HEK293 (cell line): ENCODE measurements at regions not wholly inside any gene's neighbourhood (a gene's known extent, or its start where the extent isn't known, plus 50 kb on each side); places are given as distances from the start of the nearest gene placed in this dataset.

Experiments
- CTCF ChIA-PET: fragments of 350-600 bp; formaldehyde crosslinking; extraction: SDS; loops from one replicate; lab custom pipeline; 2021; ENCODE audit warnings: antibody characterized with exemption; lab: Yijun Ruan, JAX
- POLR2A ChIA-PET: fragments of 300-600 bp; formaldehyde crosslinking; extraction: SDS; loops from one replicate; lab custom pipeline; 2020; ENCODE audit warnings: antibody characterized with exemption, inconsistent platforms; lab: Yijun Ruan, JAX
- H3K27ac ChIP-seq: fragments of 200-500 bp; sonication (Bioruptor generic); 2 replicates; pipeline ENCODE4 v1.5.1; 2014; ENCODE audit warnings: low read depth, low read length, control low read depth, inconsistent platforms; ENCODE audit errors: extremely low read depth
- H3K36me3 ChIP-seq, 2 experiments: fragments of 200-500 bp in 1 of 2; sonication (Bioruptor generic) in 1 of 2; 1 replicate in 1 of 2; 2 replicates in 1 of 2; pipeline ENCODE4 v1.5.1; 2014 to 2017; ENCODE audit warnings: inconsistent platforms in 2 of 2, low read length in 2 of 2; ENCODE audit not compliant: control insufficient read depth in 2 of 2, insufficient read depth in 1 of 2
- H3K4me1 ChIP-seq: fragments of 200-500 bp; sonication (Bioruptor generic); 2 replicates; pipeline ENCODE4 v1.5.1; 2014; ENCODE audit warnings: mild to moderate bottlenecking, low read length, inconsistent platforms; ENCODE audit not compliant: control insufficient read depth, insufficient read depth
- H3K4me3 ChIP-seq: 2 replicates; pipeline ENCODE4 v1.5.1; 2011; ENCODE audit warnings: low read depth, mild to moderate bottlenecking, control low read depth, low read length, moderate library complexity
- H3K9me3 ChIP-seq: fragments of 200-500 bp; sonication (Bioruptor generic); 2 replicates; pipeline ENCODE4 v1.5.1; 2014; ENCODE audit warnings: low read depth, low read length, inconsistent platforms; ENCODE audit not compliant: control insufficient read depth, insufficient read depth
- HOXC10 ChIP-seq: sonication (generic); formaldehyde crosslinking; IDR thresholded peaks from 2 replicates; pipeline ENCODE4 v1.8.1; 2023; ENCODE audit warnings: mild to moderate bottlenecking, missing genetic modification reagents
- MZF1 ChIP-seq: fragments of 450-650 bp; formaldehyde crosslinking; IDR thresholded peaks from 2 replicates; pipeline ENCODE4 v1.5.1; 2017; ENCODE audit warnings: missing biosample characterization, missing genetic modification characterization, borderline replicate concordance
- PBX3 ChIP-seq: sonication (generic); formaldehyde crosslinking; IDR thresholded peaks from 2 replicates; pipeline ENCODE4 v1.8.1; 2022; ENCODE audit warnings: mild to moderate bottlenecking, moderate library complexity, missing genetic modification reagents
- PRDM1 ChIP-seq: fragments of 450-650 bp; formaldehyde crosslinking; IDR thresholded peaks from 2 replicates; pipeline ENCODE4; 2016; ENCODE audit warnings: missing biosample characterization, missing genetic modification characterization
- SALL2 ChIP-seq: fragments of 450-650 bp; formaldehyde crosslinking; IDR thresholded peaks from 2 replicates; pipeline ENCODE4 v1.5.0; 2017; ENCODE audit warnings: missing biosample characterization, mild to moderate bottlenecking, missing genetic modification characterization, borderline replicate concordance
- SP3 ChIP-seq: fragments of 450-650 bp; formaldehyde crosslinking; IDR thresholded peaks from 2 replicates; pipeline ENCODE4 v1.5.1; 2016; ENCODE audit warnings: missing biosample characterization, missing genetic modification characterization
- TRIM28 ChIP-seq: IDR thresholded peaks from 2 replicates; pipeline ENCODE4 v1.6.1; 2011; ENCODE audit warnings: low read length, control low read depth, borderline replicate concordance
- TSHZ1 ChIP-seq: fragments of 450-650 bp; formaldehyde crosslinking; IDR thresholded peaks from 2 replicates; pipeline ENCODE4 v1.5.1; 2016; ENCODE audit warnings: missing biosample characterization, missing genetic modification characterization, borderline replicate concordance
- ZBTB1 ChIP-seq: fragments of 450-650 bp; formaldehyde crosslinking; IDR thresholded peaks from 2 replicates; pipeline ENCODE4 v1.5.1; 2016; ENCODE audit warnings: missing biosample characterization, missing genetic modification characterization
- ZFP37 ChIP-seq: fragments of 450-650 bp; formaldehyde crosslinking; IDR thresholded peaks from 2 replicates; pipeline ENCODE4 v1.5.1; 2016; ENCODE audit warnings: missing biosample characterization, missing genetic modification characterization
- ZFP69B ChIP-seq: fragments of 450-650 bp; formaldehyde crosslinking; IDR thresholded peaks from 2 replicates; pipeline ENCODE4 v1.5.1; 2016; ENCODE audit warnings: missing biosample characterization, missing genetic modification characterization
- ZNF146 ChIP-seq: fragments of 450-650 bp; formaldehyde crosslinking; IDR thresholded peaks from 2 replicates; pipeline ENCODE4 v1.5.1; 2016; ENCODE audit warnings: missing biosample characterization, missing genetic modification characterization
- ZNF416 ChIP-seq: fragments of 450-650 bp; formaldehyde crosslinking; IDR thresholded peaks from 2 replicates; pipeline ENCODE4 v1.5.1; 2016; ENCODE audit warnings: missing biosample characterization, missing genetic modification characterization
- ZNF501 ChIP-seq: fragments of 450-650 bp; formaldehyde crosslinking; IDR thresholded peaks from 2 replicates; pipeline ENCODE4 v1.5.1; 2016; ENCODE audit warnings: missing biosample characterization, missing genetic modification characterization
- ZNF510 ChIP-seq: fragments of 450-650 bp; formaldehyde crosslinking; IDR thresholded peaks from 2 replicates; pipeline ENCODE4 v1.5.1; 2018; ENCODE audit warnings: mild to moderate bottlenecking, missing genetic modification characterization, missing biosample characterization; ENCODE audit not compliant: insufficient replicate concordance
- ZNF701 ChIP-seq: fragments of 450-650 bp; formaldehyde crosslinking; IDR thresholded peaks from 2 replicates; pipeline ENCODE4 v1.5.1; 2016; ENCODE audit warnings: missing biosample characterization, missing genetic modification characterization
- ZNF747 ChIP-seq: fragments of 450-650 bp; formaldehyde crosslinking; IDR thresholded peaks from 2 replicates; pipeline ENCODE4 v1.5.1; 2016; ENCODE audit warnings: missing biosample characterization, missing genetic modification characterization
- ZNF76 ChIP-seq: fragments of 450-650 bp; formaldehyde crosslinking; IDR thresholded peaks from 2 replicates; pipeline ENCODE4; 2016; ENCODE audit warnings: low read depth, missing biosample characterization, missing genetic modification characterization, borderline replicate concordance
- ZNF791 ChIP-seq: fragments of 450-650 bp; formaldehyde crosslinking; IDR thresholded peaks from 2 replicates; pipeline ENCODE4 v1.5.1; 2016; ENCODE audit warnings: missing biosample characterization, missing genetic modification characterization
- ZXDB ChIP-seq: fragments of 450-650 bp; formaldehyde crosslinking; IDR thresholded peaks from 2 replicates; pipeline ENCODE4 v1.5.1; 2016; ENCODE audit warnings: missing biosample characterization, missing genetic modification characterization
- TF ChIP-seq, protein P1 (sequence below): fragments of 450-650 bp; formaldehyde crosslinking; IDR thresholded peaks from 2 replicates; pipeline ENCODE4 v1.5.1; 2016; ENCODE audit warnings: missing biosample characterization, missing genetic modification characterization

GRCh38 chr21:28745131-28746016 lies 247.3 kb downstream of the LTN1 start (continued):
- TF ChIP-seq ZFP69B (tag by site-specific recombination): no peak
- TF ChIP-seq SP3 (tag by site-specific recombination): no peak
- TF ChIP-seq, all 188 proteins: peak for 9

DNA sequence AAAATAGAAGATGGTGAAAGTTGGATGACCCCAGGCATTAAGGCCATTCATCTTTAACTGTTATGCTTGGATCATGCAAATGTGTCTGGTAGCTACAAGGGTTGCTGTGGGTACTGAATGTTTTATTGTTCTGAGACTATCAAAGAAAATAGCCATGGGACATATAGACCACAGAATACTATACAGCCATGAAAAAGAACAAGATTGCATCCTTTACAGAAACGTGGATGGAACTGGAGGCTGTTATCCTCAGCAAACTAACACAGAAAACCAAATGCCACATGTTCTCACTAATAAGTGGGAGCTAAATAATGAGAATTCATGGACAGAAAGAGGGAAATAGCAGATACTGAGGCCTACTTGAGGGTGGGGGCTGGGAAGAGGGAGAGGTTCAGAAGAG lies 249.0 kb downstream of the LTN1 start:
- ChIA-PET CTCF (interaction anchor here (0.6 to 4.4 kb wide), 8 partner anchors 157 to 1971 kb away, joined by 3 to 41 read pairs (median 8); no protein-coding TSS in a partner anchor), POLR2A (no interaction called here)
- TF ChIP-seq ZNF146 (tag by site-specific recombination) (peak; percentile 92), HOXC10 (no peak), SALL2 (no peak), ZXDB (no peak)
- H3K9me3 ChIP-seq: no peaks in the 10 kb centered on the region
- no peak overlapping the region for H3K4me3 ChIP-seq
- H3K4me1 ChIP-seq: no peaks in the 10 kb centered on the region; the same call in 1 of the 2 replicates
- H3K27ac ChIP-seq: no peak overlapping the region
- no peaks in the 10 kb centered on the region for H3K36me3 ChIP-seq

DNA sequence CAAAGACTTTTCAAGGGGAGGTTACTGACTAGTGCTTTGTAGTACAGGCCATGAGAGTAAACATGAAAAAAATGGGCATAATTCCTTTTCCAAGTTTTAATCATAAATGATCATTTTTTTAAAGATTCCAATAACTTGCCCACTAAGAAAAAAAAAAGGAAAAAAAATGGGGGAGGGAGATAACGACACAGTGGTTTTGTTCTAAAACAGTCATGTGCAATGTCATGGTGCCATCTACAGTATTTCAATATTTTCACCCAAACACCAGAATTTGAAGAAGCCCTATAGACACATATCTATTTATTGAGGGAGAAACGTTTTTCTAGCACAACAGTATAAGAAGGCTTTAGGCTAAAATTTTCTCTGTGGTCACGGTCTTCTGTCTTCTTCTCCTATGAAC lies 250.2 kb downstream of the LTN1 start:
- ChIA-PET CTCF (interaction anchor here (0.6 to 4.4 kb wide), 6 partner anchors 158 to 1142 kb away, joined by 3 to 39 read pairs (median 4); no protein-coding TSS in a partner anchor), POLR2A (no interaction called here)
- Histone ChIP-seq H3K9me3 (no peaks in the 10 kb centered on the region), H3K27ac (no peak overlapping the region), H3K36me3 (no peaks in the 10 kb centered on the region), H3K4me1 (no peaks in the 10 kb centered on the region; the same call in 1 of the 2 replicates), H3K4me3 (no peak overlapping the region)
- no peak for TF ChIP-seq TRIM28
- no peak for TF ChIP-seq ZBTB1 (tag by site-specific recombination)
- no peak for TF ChIP-seq ZNF416 (tag by site-specific recombination)
- TF ChIP-seq ZNF501 (tag by site-specific recombination): no peak
- TF ChIP-seq, protein P1, sequence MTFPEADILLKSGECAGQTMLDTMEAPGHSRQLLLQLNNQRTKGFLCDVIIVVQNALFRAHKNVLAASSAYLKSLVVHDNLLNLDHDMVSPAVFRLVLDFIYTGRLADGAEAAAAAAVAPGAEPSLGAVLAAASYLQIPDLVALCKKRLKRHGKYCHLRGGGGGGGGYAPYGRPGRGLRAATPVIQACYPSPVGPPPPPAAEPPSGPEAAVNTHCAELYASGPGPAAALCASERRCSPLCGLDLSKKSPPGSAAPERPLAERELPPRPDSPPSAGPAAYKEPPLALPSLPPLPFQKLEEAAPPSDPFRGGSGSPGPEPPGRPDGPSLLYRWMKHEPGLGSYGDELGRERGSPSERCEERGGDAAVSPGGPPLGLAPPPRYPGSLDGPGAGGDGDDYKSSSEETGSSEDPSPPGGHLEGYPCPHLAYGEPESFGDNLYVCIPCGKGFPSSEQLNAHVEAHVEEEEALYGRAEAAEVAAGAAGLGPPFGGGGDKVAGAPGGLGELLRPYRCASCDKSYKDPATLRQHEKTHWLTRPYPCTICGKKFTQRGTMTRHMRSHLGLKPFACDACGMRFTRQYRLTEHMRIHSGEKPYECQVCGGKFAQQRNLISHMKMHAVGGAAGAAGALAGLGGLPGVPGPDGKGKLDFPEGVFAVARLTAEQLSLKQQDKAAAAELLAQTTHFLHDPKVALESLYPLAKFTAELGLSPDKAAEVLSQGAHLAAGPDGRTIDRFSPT (tag by site-specific recombination): no peak
- TF ChIP-seq PRDM1 (tag by site-specific recombination): no peak
- TF ChIP-seq SALL2: no peak
- no peak for TF ChIP-seq ZFP37 (tag by site-specific recombination)
- TF ChIP-seq PBX3 (CRISPR knock-in tag): no peak
- TF ChIP-seq TSHZ1 (tag by site-specific recombination): no peak
- TF ChIP-seq ZNF747 (tag by site-specific recombination): no peak
- TF ChIP-seq ZNF76 (tag by site-specific recombination): no peak
- no peak for TF ChIP-seq ZNF701
- no peak for TF ChIP-seq ZNF510 (tag by site-specific recombination)
- TF ChIP-seq ZNF791 (tag by site-specific recombination): no peak
- no peak for TF ChIP-seq MZF1 (tag by site-specific recombination)
